ENCODE measurements at regions not wholly inside any gene's neighbourhood (a gene's known extent, or its start where the extent isn't known, plus 50 kb on each side); places are given as distances from the start of the nearest gene placed in this dataset.

DNA sequence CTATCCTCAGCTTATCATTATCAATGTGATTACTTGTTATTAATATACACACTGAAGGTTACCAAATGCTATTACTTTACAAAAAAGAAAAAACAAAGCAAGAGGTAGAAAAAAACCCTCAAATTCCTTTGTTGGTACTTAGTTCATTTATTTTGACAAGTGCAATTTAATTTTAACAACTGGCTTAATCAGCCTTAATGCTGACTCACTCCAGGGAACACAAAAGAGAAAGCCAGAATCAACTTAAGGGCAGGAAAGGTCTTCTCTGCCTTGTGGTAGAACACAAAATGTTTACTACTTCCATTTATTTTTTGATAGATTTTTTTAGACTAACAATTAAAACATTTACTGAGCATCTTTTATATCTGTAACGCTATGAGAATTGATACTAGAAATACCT, 417.1 kb downstream of the PCDH17 start:
- TF ChIP-seq RARB (CRISPR knock-in tag; IDR thresholded peaks at IDR 0.05) (no peak), ARNTL (CRISPR knock-in tag; IDR thresholded peaks at IDR 0.05; ENCODE audit: borderline replicate concordance, low read depth) (no peak), TOX (CRISPR knock-in tag; IDR thresholded peaks at IDR 0.05; ENCODE audit: borderline replicate concordance) (no peak), ZC3H10 (CRISPR knock-in tag; IDR thresholded peaks at IDR 0.05) (no peak), ZNF70 (CRISPR knock-in tag; IDR thresholded peaks at IDR 0.05) (no peak), PPARA (CRISPR knock-in tag; IDR thresholded peaks at IDR 0.05; ENCODE audit: borderline replicate concordance) (no peak), GLIS3 (CRISPR knock-in tag; IDR thresholded peaks at IDR 0.05) (no peak), OSR1 (CRISPR knock-in tag; IDR thresholded peaks at IDR 0.05) (no peak), ZFP30 (CRISPR knock-in tag; IDR thresholded peaks at IDR 0.05) (no peak), ESRRG (CRISPR knock-in tag; IDR thresholded peaks at IDR 0.05) (no peak), CSDC2 (CRISPR knock-in tag; IDR thresholded peaks at IDR 0.05) (no peak)
- TF ChIP-seq, protein P1, sequence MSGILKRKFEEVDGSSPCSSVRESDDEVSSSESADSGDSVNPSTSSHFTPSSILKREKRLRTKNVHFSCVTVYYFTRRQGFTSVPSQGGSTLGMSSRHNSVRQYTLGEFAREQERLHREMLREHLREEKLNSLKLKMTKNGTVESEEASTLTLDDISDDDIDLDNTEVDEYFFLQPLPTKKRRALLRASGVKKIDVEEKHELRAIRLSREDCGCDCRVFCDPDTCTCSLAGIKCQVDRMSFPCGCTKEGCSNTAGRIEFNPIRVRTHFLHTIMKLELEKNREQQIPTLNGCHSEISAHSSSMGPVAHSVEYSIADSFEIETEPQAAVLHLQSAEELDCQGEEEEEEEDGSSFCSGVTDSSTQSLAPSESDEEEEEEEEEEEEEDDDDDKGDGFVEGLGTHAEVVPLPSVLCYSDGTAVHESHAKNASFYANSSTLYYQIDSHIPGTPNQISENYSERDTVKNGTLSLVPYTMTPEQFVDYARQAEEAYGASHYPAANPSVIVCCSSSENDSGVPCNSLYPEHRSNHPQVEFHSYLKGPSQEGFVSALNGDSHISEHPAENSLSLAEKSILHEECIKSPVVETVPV (CRISPR knock-in tag; IDR thresholded peaks at IDR 0.05): no peak
- TF ChIP-seq, protein P2, sequence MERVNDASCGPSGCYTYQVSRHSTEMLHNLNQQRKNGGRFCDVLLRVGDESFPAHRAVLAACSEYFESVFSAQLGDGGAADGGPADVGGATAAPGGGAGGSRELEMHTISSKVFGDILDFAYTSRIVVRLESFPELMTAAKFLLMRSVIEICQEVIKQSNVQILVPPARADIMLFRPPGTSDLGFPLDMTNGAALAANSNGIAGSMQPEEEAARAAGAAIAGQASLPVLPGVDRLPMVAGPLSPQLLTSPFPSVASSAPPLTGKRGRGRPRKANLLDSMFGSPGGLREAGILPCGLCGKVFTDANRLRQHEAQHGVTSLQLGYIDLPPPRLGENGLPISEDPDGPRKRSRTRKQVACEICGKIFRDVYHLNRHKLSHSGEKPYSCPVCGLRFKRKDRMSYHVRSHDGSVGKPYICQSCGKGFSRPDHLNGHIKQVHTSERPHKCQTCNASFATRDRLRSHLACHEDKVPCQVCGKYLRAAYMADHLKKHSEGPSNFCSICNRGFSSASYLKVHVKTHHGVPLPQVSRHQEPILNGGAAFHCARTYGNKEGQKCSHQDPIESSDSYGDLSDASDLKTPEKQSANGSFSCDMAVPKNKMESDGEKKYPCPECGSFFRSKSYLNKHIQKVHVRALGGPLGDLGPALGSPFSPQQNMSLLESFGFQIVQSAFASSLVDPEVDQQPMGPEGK (CRISPR knock-in tag; IDR thresholded peaks at IDR 0.05; ENCODE audit: borderline replicate concordance): no peak
- TF ChIP-seq, protein P3, sequence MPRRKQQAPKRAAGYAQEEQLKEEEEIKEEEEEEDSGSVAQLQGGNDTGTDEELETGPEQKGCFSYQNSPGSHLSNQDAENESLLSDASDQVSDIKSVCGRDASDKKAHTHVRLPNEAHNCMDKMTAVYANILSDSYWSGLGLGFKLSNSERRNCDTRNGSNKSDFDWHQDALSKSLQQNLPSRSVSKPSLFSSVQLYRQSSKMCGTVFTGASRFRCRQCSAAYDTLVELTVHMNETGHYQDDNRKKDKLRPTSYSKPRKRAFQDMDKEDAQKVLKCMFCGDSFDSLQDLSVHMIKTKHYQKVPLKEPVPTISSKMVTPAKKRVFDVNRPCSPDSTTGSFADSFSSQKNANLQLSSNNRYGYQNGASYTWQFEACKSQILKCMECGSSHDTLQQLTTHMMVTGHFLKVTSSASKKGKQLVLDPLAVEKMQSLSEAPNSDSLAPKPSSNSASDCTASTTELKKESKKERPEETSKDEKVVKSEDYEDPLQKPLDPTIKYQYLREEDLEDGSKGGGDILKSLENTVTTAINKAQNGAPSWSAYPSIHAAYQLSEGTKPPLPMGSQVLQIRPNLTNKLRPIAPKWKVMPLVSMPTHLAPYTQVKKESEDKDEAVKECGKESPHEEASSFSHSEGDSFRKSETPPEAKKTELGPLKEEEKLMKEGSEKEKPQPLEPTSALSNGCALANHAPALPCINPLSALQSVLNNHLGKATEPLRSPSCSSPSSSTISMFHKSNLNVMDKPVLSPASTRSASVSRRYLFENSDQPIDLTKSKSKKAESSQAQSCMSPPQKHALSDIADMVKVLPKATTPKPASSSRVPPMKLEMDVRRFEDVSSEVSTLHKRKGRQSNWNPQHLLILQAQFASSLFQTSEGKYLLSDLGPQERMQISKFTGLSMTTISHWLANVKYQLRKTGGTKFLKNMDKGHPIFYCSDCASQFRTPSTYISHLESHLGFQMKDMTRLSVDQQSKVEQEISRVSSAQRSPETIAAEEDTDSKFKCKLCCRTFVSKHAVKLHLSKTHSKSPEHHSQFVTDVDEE (CRISPR knock-in tag; IDR thresholded peaks at IDR 0.05): no peak
- TF ChIP-seq, protein P4, sequence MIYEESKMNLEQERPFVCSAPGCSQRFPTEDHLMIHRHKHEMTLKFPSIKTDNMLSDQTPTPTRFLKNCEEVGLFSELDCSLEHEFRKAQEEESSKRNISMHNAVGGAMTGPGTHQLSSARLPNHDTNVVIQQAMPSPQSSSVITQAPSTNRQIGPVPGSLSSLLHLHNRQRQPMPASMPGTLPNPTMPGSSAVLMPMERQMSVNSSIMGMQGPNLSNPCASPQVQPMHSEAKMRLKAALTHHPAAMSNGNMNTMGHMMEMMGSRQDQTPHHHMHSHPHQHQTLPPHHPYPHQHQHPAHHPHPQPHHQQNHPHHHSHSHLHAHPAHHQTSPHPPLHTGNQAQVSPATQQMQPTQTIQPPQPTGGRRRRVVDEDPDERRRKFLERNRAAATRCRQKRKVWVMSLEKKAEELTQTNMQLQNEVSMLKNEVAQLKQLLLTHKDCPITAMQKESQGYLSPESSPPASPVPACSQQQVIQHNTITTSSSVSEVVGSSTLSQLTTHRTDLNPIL (CRISPR knock-in tag; IDR thresholded peaks at IDR 0.05; ENCODE audit: low read depth): no peak
- TF ChIP-seq, protein P5, sequence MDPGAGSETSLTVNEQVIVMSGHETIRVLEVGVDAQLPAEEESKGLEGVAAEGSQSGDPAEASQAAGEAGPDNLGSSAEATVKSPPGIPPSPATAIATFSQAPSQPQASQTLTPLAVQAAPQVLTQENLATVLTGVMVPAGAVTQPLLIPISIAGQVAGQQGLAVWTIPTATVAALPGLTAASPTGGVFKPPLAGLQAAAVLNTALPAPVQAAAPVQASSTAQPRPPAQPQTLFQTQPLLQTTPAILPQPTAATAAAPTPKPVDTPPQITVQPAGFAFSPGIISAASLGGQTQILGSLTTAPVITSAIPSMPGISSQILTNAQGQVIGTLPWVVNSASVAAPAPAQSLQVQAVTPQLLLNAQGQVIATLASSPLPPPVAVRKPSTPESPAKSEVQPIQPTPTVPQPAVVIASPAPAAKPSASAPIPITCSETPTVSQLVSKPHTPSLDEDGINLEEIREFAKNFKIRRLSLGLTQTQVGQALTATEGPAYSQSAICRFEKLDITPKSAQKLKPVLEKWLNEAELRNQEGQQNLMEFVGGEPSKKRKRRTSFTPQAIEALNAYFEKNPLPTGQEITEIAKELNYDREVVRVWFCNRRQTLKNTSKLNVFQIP (CRISPR knock-in tag; IDR thresholded peaks at IDR 0.05; ENCODE audit: borderline replicate concordance, low read depth): no peak
- ATAC-seq: no peak

DNA sequence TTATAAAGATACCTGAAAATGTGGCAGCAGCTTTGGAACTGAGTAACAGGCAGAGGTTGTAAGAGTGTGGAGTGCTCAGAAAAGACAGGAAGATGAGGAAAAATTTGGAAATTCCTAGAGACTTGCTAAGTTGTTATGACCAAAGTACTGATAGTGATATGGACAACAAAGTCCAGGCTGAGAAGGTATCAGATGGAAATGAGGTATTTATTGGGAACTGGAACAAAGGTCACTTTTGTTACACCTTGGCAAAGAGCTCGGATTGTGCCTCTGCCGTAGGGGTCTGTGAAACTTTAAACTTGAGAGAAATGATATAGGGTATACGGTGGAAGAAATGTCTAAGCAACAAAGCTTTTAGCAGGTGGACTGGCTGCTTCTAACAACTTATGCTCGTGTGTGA, 419.9 kb downstream of the PCDH17 start:
- no peak for ATAC-seq
- TF ChIP-seq RARB (CRISPR knock-in tag; IDR thresholded peaks at IDR 0.05) (no peak), ESRRG (CRISPR knock-in tag; IDR thresholded peaks at IDR 0.05) (no peak), TOX (CRISPR knock-in tag; IDR thresholded peaks at IDR 0.05; ENCODE audit: borderline replicate concordance) (no peak), ZNF565 (CRISPR knock-in tag; conservative IDR thresholded peaks at IDR 0.05; ENCODE audit: low read depth) (no peak), OSR1 (CRISPR knock-in tag; IDR thresholded peaks at IDR 0.05) (no peak), ZNF8 (CRISPR knock-in tag; IDR thresholded peaks at IDR 0.05) (no peak), ZC3H10 (CRISPR knock-in tag; IDR thresholded peaks at IDR 0.05) (no peak), TCF4 (CRISPR knock-in tag; IDR thresholded peaks at IDR 0.05; ENCODE audit: borderline replicate concordance) (no peak), PPARA (CRISPR knock-in tag; IDR thresholded peaks at IDR 0.05; ENCODE audit: borderline replicate concordance) (no peak), BACH2 (CRISPR knock-in tag; IDR thresholded peaks at IDR 0.05; ENCODE audit: borderline replicate concordance) (no peak)
- TF ChIP-seq, protein P2 (CRISPR knock-in tag; IDR thresholded peaks at IDR 0.05; ENCODE audit: borderline replicate concordance): no peak
- TF ChIP-seq, protein P4 (CRISPR knock-in tag; IDR thresholded peaks at IDR 0.05; ENCODE audit: low read depth): no peak
- TF ChIP-seq, protein P3 (CRISPR knock-in tag; IDR thresholded peaks at IDR 0.05): no peak
- TF ChIP-seq, protein P1 (CRISPR knock-in tag; IDR thresholded peaks at IDR 0.05): no peak

Data from SK-N-SH treated with all-trans-retinoic acid at 6 μM for 48 hours (cell line).